Limb (tissue), 2 donors: ENCODE measurements at regions not wholly inside any gene's neighbourhood (a gene's known extent, or its start where the extent isn't known, plus 50 kb on each side); places are given as distances from the start of the nearest gene placed in this dataset.
"Not testable (repeated sequence)": the region's sequence is repeated elsewhere in the genome, so short reads cannot be mapped to it uniquely, and the experiment has no call there.

ENCODE experiments used
- DNase-seq, 2 donors: peaks; one replicate each; pipeline ENCODE4 v3.0.0-alpha.2; 2016; ENCODE audit errors: extremely low spot score in 2 of 2

GRCh38 chr9:106738109-106738508 is 124.9 kb upstream of the ZNF462 start:
- DNase-seq, result no peak

GRCh38 chr9:106745457-106745856 is 117.5 kb upstream of the ZNF462 start:
- DNase-seq, result no peak

GRCh38 chr9:106745876-106746275 is 117.1 kb upstream of the ZNF462 start:
- DNase-seq, result no peak

- DNase-seq, result no peak
Observed at GRCh38 chr9:106751681-106752080, 111.3 kb upstream of the ZNF462 start.

GRCh38 chr9:106752581-106752980 is 110.4 kb upstream of the ZNF462 start:
- DNase-seq, result no peak

- no peak for DNase-seq
Observed at GRCh38 chr9:106753155-106753671, 109.8 kb upstream of the ZNF462 start.

GRCh38 chr9:106755736-106756135 is 107.2 kb upstream of the ZNF462 start:
- DNase-seq, result peak; percentile 54 to 55

- DNase-seq, result no peak
Observed at GRCh38 chr9:106757514-106757913, 105.5 kb upstream of the ZNF462 start.

GRCh38 chr9:106758911-106759310 is 104.1 kb upstream of the ZNF462 start:
- no peak for DNase-seq

GRCh38 chr9:106761493-106761892 is 101.5 kb upstream of the ZNF462 start:
- DNase-seq, result no peak

- DNase-seq, result no peak
Observed at GRCh38 chr9:106766616-106767015, 96.3 kb upstream of the ZNF462 start.

GRCh38 chr9:106769331-106769730 is 93.6 kb upstream of the ZNF462 start:
- no peak for DNase-seq

GRCh38 chr9:106771608-106772007 is 91.4 kb upstream of the ZNF462 start:
- no peak for DNase-seq

- no peak for DNase-seq
Observed at GRCh38 chr9:106772523-106773290, 90.3 kb upstream of the ZNF462 start.

- DNase-seq, result no peak
Observed at GRCh38 chr9:106773750-106774149, 89.2 kb upstream of the ZNF462 start.

- DNase-seq, result no peak
Observed at GRCh38 chr9:106775960-106776359, 87.0 kb upstream of the ZNF462 start.

- no peak for DNase-seq
Observed at GRCh38 chr9:106779796-106780195, 83.2 kb upstream of the ZNF462 start.

- no peak for DNase-seq
Observed at GRCh38 chr9:106783121-106783520, 79.8 kb upstream of the ZNF462 start.

GRCh38 chr9:106784076-106784475 is 78.9 kb upstream of the ZNF462 start:
- no peak for DNase-seq

GRCh38 chr9:106785200-106785599 is 77.8 kb upstream of the ZNF462 start:
- DNase-seq, result no peak

- DNase-seq, result not testable (repeated sequence)
Observed at GRCh38 chr9:106788021-106788420, 74.9 kb upstream of the ZNF462 start.

GRCh38 chr9:106795031-106795430 is 67.9 kb upstream of the ZNF462 start:
- no peak for DNase-seq

GRCh38 chr9:106796771-106797170 is 66.2 kb upstream of the ZNF462 start:
- no peak for DNase-seq
